ENCODE measurements at regions not wholly inside any gene's neighbourhood (a gene's known extent, or its start where the extent isn't known, plus 50 kb on each side); places are given as distances from the start of the nearest gene placed in this dataset.

DNA sequence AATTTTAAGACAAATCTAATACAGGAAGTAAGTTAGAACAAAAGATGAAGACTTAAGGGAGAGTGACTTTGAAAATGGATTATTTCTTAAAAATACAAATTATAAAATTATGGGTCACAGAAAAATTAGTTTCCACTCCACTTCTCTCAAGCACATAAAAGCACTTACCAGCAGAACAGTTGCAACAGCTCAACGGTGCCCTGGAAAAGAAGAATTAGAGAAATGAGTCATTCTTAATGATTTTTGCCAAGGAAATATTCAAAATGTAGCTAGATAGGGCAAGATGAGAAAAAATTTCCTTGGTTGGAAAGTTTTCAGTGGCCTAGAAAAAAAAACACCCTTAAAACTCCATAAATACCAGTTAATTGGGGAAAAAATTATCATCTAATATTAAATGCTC is 2185.6 kb upstream of the CELF4 start (continued):
- TF ChIP-seq, protein P1, sequence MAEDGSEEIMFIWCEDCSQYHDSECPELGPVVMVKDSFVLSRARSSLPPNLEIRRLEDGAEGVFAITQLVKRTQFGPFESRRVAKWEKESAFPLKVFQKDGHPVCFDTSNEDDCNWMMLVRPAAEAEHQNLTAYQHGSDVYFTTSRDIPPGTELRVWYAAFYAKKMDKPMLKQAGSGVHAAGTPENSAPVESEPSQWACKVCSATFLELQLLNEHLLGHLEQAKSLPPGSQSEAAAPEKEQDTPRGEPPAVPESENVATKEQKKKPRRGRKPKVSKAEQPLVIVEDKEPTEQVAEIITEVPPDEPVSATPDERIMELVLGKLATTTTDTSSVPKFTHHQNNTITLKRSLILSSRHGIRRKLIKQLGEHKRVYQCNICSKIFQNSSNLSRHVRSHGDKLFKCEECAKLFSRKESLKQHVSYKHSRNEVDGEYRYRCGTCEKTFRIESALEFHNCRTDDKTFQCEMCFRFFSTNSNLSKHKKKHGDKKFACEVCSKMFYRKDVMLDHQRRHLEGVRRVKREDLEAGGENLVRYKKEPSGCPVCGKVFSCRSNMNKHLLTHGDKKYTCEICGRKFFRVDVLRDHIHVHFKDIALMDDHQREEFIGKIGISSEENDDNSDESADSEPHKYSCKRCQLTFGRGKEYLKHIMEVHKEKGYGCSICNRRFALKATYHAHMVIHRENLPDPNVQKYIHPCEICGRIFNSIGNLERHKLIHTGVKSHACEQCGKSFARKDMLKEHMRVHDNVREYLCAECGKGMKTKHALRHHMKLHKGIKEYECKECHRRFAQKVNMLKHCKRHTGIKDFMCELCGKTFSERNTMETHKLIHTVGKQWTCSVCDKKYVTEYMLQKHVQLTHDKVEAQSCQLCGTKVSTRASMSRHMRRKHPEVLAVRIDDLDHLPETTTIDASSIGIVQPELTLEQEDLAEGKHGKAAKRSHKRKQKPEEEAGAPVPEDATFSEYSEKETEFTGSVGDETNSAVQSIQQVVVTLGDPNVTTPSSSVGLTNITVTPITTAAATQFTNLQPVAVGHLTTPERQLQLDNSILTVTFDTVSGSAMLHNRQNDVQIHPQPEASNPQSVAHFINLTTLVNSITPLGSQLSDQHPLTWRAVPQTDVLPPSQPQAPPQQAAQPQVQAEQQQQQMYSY (CRISPR knock-in tag; IDR thresholded peaks at IDR 0.05): no peak
- no peak for TF ChIP-seq CHD2 (IDR thresholded peaks at IDR 0.05; ENCODE audit: borderline replicate concordance, low read depth, low read length)
- TF ChIP-seq, protein P2, sequence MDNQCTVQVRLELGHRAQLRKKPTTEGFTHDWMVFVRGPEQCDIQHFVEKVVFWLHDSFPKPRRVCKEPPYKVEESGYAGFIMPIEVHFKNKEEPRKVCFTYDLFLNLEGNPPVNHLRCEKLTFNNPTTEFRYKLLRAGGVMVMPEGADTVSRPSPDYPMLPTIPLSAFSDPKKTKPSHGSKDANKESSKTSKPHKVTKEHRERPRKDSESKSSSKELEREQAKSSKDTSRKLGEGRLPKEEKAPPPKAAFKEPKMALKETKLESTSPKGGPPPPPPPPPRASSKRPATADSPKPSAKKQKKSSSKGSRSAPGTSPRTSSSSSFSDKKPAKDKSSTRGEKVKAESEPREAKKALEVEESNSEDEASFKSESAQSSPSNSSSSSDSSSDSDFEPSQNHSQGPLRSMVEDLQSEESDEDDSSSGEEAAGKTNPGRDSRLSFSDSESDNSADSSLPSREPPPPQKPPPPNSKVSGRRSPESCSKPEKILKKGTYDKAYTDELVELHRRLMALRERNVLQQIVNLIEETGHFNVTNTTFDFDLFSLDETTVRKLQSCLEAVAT (IDR thresholded peaks at IDR 0.05): no peak
- no peak for TF ChIP-seq NR2F1 (conservative IDR thresholded peaks at IDR 0.05)
- no peak for TF ChIP-seq FOS (IDR thresholded peaks at IDR 0.05; ENCODE audit: borderline replicate concordance, extremely low read depth, insufficient read length)
- TF ChIP-seq, protein P3, sequence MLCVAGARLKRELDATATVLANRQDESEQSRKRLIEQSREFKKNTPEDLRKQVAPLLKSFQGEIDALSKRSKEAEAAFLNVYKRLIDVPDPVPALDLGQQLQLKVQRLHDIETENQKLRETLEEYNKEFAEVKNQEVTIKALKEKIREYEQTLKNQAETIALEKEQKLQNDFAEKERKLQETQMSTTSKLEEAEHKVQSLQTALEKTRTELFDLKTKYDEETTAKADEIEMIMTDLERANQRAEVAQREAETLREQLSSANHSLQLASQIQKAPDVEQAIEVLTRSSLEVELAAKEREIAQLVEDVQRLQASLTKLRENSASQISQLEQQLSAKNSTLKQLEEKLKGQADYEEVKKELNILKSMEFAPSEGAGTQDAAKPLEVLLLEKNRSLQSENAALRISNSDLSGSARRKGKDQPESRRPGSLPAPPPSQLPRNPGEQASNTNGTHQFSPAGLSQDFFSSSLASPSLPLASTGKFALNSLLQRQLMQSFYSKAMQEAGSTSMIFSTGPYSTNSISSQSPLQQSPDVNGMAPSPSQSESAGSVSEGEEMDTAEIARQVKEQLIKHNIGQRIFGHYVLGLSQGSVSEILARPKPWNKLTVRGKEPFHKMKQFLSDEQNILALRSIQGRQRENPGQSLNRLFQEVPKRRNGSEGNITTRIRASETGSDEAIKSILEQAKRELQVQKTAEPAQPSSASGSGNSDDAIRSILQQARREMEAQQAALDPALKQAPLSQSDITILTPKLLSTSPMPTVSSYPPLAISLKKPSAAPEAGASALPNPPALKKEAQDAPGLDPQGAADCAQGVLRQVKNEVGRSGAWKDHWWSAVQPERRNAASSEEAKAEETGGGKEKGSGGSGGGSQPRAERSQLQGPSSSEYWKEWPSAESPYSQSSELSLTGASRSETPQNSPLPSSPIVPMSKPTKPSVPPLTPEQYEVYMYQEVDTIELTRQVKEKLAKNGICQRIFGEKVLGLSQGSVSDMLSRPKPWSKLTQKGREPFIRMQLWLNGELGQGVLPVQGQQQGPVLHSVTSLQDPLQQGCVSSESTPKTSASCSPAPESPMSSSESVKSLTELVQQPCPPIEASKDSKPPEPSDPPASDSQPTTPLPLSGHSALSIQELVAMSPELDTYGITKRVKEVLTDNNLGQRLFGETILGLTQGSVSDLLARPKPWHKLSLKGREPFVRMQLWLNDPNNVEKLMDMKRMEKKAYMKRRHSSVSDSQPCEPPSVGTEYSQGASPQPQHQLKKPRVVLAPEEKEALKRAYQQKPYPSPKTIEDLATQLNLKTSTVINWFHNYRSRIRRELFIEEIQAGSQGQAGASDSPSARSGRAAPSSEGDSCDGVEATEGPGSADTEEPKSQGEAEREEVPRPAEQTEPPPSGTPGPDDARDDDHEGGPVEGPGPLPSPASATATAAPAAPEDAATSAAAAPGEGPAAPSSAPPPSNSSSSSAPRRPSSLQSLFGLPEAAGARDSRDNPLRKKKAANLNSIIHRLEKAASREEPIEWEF (IDR thresholded peaks at IDR 0.05; ENCODE audit: insufficient replicate concordance, low read depth, low read length): no peak
- no peak for TF ChIP-seq SIN3A (IDR thresholded peaks at IDR 0.05; ENCODE audit: low read depth, low read length)
- no peak for TF ChIP-seq KLF5 (IDR thresholded peaks at IDR 0.05; ENCODE audit: partially characterized antibody)
- TF ChIP-seq BHLHE40 (IDR thresholded peaks at IDR 0.05; ENCODE audit: borderline replicate concordance in 1 of 2, low read depth in 2 of 2, low read length in 1 of 2): no peak
- TF ChIP-seq SMC3 (IDR thresholded peaks at IDR 0.05; ENCODE audit: borderline replicate concordance, low read length): no peak
- TF ChIP-seq, protein P4, sequence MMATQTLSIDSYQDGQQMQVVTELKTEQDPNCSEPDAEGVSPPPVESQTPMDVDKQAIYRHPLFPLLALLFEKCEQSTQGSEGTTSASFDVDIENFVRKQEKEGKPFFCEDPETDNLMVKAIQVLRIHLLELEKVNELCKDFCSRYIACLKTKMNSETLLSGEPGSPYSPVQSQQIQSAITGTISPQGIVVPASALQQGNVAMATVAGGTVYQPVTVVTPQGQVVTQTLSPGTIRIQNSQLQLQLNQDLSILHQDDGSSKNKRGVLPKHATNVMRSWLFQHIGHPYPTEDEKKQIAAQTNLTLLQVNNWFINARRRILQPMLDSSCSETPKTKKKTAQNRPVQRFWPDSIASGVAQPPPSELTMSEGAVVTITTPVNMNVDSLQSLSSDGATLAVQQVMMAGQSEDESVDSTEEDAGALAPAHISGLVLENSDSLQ (IDR thresholded peaks at IDR 0.05): no peak
- no peak for TF ChIP-seq CBX3 (IDR thresholded peaks at IDR 0.05; ENCODE audit: borderline replicate concordance, low read depth)
- no peak for TF ChIP-seq NR2C2 (IDR thresholded peaks at IDR 0.05; ENCODE audit: borderline replicate concordance, control insufficient read depth, insufficient read length, low read depth)

Data from GM12878 (cell line).